Fibroblast of lung (primary cell): ENCODE measurements at regions not wholly inside any gene's neighbourhood (a gene's known extent, or its start where the extent isn't known, plus 50 kb on each side); places are given as distances from the start of the nearest gene placed in this dataset.

Source experiments
- DNase-seq, 2 donors: peaks; one replicate each; pipeline versions ENCODE4 v3.0.0 to v3.0.0-alpha.2; 2010; ENCODE audit warnings: low read depth in 2 of 2
- H2AFZ ChIP-seq: 2 replicates; pipeline ENCODE4 v1.5.1; 2012; ENCODE audit warnings: low read length, control low read depth, inconsistent platforms
- H3K27ac ChIP-seq: 2 replicates; pipeline ENCODE4 v1.5.1; 2011; ENCODE audit warnings: low read length, control low read depth; ENCODE audit not compliant: insufficient read depth
- H3K27me3 ChIP-seq: 2 replicates; pipeline ENCODE4 v1.5.1; 2011; ENCODE audit warnings: mild to moderate bottlenecking, low read length; ENCODE audit not compliant: control insufficient read depth, insufficient read depth
- H3K36me3 ChIP-seq: 2 replicates; pipeline ENCODE4 v1.5.1; 2011; ENCODE audit warnings: low read length; ENCODE audit not compliant: control insufficient read depth, insufficient read depth
- H3K4me1 ChIP-seq: 2 replicates; pipeline ENCODE4 v1.5.1; 2011; ENCODE audit warnings: low read length; ENCODE audit not compliant: control insufficient read depth, insufficient read depth; ENCODE audit errors: extremely low read depth
- H3K4me2 ChIP-seq: 2 replicates; pipeline ENCODE4 v1.5.1; 2011; ENCODE audit warnings: low read length, control low read depth; ENCODE audit not compliant: insufficient read depth; ENCODE audit errors: extremely low read depth
- H3K4me3 ChIP-seq, 4 experiments: fragments of 200-600 bp in 1 of 4; sonication (generic) in 1 of 4; replicated peaks in 1 of 4; 2 replicates each; pipeline ENCODE4 v1.5.1; 2011 to 2016; ENCODE audit warnings: low read length in 4 of 4, low read depth in 3 of 4, mild to moderate bottlenecking in 3 of 4, control low read depth in 2 of 4, inconsistent platforms in 1 of 4, mixed read lengths in 1 of 4; ENCODE audit not compliant: insufficient read depth in 1 of 4; ENCODE audit errors: control extremely low read depth in 1 of 4
- H3K79me2 ChIP-seq: 2 replicates; pipeline ENCODE4 v1.5.1; 2012; ENCODE audit warnings: mild to moderate bottlenecking, low read length, inconsistent platforms; ENCODE audit not compliant: control insufficient read depth, insufficient read depth
- H3K9ac ChIP-seq: 2 replicates; pipeline ENCODE4 v1.5.1; 2011; ENCODE audit warnings: mild to moderate bottlenecking, low read length, control low read depth; ENCODE audit not compliant: insufficient read depth
- H3K9me3 ChIP-seq: 2 replicates; pipeline ENCODE4 v1.5.1; 2012; ENCODE audit warnings: low read depth, low read length; ENCODE audit not compliant: control insufficient read depth, insufficient read depth
- H4K20me1 ChIP-seq: 2 replicates; pipeline ENCODE4 v1.5.1; 2011; ENCODE audit warnings: low read length; ENCODE audit not compliant: control insufficient read depth, insufficient read depth; ENCODE audit errors: extremely low read depth
- EZH2 ChIP-seq: IDR thresholded peaks from 2 replicates; pipeline ENCODE4 v1.5.1; 2012; ENCODE audit warnings: low read length, control low read depth, mild to moderate bottlenecking; ENCODE audit errors: missing control alignments
- TF ChIP-seq, protein P1 (sequence below), 2 donors: IDR thresholded peaks in 1 of 2; conservative IDR thresholded peaks in 1 of 2; 1 replicate in 1 of 2; 2 replicates in 1 of 2; pipeline ENCODE4 v1.5.1; 2011 to 2012; ENCODE audit warnings: low read length in 2 of 2, control low read depth in 1 of 2, inconsistent platforms in 1 of 2, low read depth in 1 of 2, mild to moderate bottlenecking in 1 of 2

DNA sequence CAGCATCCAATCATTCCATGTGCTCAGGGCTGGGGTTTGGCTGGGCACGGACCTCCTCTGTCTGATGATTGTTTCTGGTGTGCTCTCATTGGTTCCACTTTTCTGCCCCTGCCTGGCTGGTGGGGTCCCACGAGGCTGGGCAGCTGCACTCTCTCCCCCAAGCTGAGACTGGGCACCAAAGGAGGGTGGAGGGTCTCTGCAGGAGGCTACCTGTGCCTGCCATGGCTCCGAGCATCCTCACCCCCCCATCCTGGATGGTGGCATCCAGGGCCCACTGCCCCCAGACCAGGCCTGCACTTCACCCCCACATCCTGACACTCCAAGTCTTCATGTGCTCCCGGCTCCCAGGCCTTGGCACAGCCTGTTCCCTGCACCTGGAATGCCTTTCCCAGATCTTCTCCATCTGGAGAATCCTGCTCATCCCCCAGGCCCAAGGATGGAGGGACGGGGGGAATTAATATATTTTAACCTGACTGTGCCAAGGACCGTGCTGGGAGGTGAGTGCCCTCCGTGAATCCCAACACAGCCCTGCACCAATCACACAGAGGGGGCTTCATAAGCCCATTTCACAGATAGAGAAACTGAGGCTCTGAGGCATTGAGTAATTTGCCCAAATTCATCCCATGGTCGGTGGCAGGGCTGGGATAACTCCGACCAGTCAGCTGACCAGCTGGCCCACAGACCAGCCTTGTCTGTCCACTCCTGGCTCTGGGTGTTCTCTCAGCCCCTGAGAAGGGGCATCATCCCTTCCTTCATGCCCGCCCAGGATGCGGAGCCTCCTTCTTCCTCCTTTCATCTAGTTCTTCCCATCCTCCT lies 403.4 kb downstream of the MATN1 start:
- Histone ChIP-seq H3K4me3 (no peak overlapping the region), H3K79me2 (no peaks in the 10 kb centered on the region), H3K9me3 (no peaks in the 10 kb centered on the region), H3K4me2 (no peak overlapping the region), H3K4me1 (no peaks in the 10 kb centered on the region), H3K9ac (no peak overlapping the region), H3K36me3 (no peaks in the 10 kb centered on the region), H3K27me3 (no peaks in the 10 kb centered on the region), H4K20me1 (no peaks in the 10 kb centered on the region), H2AFZ (no peak overlapping the region), H3K27ac (no peak overlapping the region)
- TF ChIP-seq, protein P1, sequence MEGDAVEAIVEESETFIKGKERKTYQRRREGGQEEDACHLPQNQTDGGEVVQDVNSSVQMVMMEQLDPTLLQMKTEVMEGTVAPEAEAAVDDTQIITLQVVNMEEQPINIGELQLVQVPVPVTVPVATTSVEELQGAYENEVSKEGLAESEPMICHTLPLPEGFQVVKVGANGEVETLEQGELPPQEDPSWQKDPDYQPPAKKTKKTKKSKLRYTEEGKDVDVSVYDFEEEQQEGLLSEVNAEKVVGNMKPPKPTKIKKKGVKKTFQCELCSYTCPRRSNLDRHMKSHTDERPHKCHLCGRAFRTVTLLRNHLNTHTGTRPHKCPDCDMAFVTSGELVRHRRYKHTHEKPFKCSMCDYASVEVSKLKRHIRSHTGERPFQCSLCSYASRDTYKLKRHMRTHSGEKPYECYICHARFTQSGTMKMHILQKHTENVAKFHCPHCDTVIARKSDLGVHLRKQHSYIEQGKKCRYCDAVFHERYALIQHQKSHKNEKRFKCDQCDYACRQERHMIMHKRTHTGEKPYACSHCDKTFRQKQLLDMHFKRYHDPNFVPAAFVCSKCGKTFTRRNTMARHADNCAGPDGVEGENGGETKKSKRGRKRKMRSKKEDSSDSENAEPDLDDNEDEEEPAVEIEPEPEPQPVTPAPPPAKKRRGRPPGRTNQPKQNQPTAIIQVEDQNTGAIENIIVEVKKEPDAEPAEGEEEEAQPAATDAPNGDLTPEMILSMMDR (conservative IDR thresholded peaks at IDR 0.05 in 1 of 2, IDR thresholded peaks at IDR 0.05 in 1 of 2; ENCODE audit: low read depth in 1 of 2, low read length in 2 of 2), result no peak
- no peak for DNase-seq

DNA sequence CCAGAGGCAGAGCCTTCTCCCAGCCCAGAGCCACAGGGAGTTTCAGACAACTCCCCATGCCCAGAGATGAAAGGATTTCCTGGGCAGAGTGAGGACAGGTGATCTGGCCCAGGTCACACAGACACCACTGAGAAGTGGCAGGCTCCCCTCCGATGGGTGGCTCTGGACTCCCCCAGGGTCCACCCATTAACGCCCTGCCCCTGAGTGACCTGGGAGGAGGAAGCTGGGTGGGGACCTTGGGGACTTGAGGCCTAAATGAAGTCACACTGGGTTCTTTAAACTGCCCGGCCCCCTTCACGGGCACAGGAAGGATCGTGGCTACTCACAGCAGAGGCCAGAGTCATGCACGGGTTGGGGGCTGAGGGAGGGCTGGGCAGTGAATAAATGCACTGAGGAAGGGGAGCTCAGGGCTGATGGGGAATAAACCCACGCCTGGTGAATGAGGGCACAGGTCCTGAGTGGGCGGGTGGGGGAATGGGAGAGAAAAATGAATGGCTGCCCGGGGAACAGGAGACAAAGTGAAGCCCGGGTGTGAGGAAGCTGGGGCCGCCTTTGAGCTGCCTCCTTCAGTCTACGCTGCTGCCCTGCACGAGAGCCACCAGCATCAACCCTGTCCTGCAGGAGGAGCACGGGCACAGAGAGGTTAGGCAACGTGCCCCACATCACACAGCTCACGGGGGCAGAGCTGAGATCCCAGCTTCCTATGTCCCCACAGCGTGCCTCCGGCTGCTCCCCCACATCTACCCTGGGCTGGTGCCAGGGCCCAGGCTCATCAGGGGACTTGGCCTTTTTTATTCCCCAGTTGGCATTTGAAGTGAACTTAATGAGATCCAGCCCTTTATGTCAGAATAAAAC lies 404.3 kb downstream of the MATN1 start:
- Histone ChIP-seq H3K36me3 (no peaks in the 10 kb centered on the region), H4K20me1 (no peaks in the 10 kb centered on the region), H3K4me2 (no peak overlapping the region), H3K9ac (no peak overlapping the region), H3K27ac (no peak overlapping the region), H3K27me3 (no peaks in the 10 kb centered on the region), H3K4me1 (no peaks in the 10 kb centered on the region), H3K79me2 (no peaks in the 10 kb centered on the region), H3K4me3 (no peak overlapping the region), H3K9me3 (no peaks in the 10 kb centered on the region), H2AFZ (no peak overlapping the region)
- TF ChIP-seq, protein P1 (conservative IDR thresholded peaks at IDR 0.05 in 1 of 2, IDR thresholded peaks at IDR 0.05 in 1 of 2; ENCODE audit: low read depth in 1 of 2, low read length in 2 of 2), result no peak
- no peak for TF ChIP-seq EZH2
- no peak for DNase-seq

DNA sequence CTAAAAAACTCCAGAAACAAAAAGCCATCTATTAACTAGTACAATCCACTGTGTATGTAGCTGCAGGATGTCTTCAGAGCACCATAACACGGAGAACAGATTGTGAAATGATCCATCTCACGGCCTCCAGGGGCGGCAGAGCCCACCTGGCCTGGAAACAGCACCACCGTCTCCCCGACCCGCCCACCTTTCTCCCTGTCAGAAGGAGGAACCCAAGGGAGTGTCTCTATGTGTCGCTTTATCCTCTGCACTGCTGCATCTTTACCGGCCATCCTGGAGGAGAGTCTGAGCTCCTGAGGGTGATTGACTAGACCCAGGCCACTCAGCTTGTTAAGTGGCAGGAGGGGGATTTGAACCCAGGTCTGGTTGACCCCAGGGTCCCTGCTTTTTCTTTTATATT lies 405.0 kb downstream of the MATN1 start:
- H3K9ac ChIP-seq, result no peak overlapping the region
- TF ChIP-seq, protein P1 (conservative IDR thresholded peaks at IDR 0.05 in 1 of 2, IDR thresholded peaks at IDR 0.05 in 1 of 2; ENCODE audit: low read depth in 1 of 2, low read length in 2 of 2), result no peak
- no peak for TF ChIP-seq EZH2
- H3K36me3 ChIP-seq, result no peaks in the 10 kb centered on the region
- no peaks in the 10 kb centered on the region for H3K9me3 ChIP-seq
- no peak overlapping the region for H3K4me3 ChIP-seq
- no peaks in the 10 kb centered on the region for H4K20me1 ChIP-seq
- no peak for DNase-seq
- H2AFZ ChIP-seq, result no peak overlapping the region
- no peaks in the 10 kb centered on the region for H3K27me3 ChIP-seq
- no peaks in the 10 kb centered on the region for H3K4me1 ChIP-seq
- no peaks in the 10 kb centered on the region for H3K79me2 ChIP-seq
- no peak overlapping the region for H3K4me2 ChIP-seq
- H3K27ac ChIP-seq, result no peak overlapping the region
